ENCODE measurements at regions not wholly inside any gene's neighbourhood (a gene's known extent, or its start where the extent isn't known, plus 50 kb on each side); places are given as distances from the start of the nearest gene placed in this dataset.

DNA sequence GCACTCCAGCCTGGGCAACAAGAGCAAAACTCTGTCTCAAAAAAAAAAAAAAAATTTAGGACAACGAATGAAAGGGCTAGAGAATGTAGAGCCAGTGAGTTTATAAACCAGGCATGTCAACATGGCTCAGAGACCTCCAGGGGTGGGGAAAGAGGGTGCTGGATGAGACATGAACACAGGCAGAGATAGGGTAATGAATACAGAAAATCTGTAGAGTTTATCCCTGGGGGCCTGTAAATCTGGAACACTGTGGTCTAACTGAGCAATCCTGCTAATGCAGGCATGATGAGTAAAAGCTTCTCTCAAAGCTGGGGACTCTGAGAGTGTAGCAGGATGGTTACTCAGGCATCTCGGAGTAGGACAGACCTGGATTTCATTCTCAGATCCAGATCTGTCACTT is 59.2 kb upstream of the IGFBP2 start:
- no peak overlapping the region for H4K8ac ChIP-seq (ENCODE audit: low read depth in 2 of 2, low read length in 2 of 2)
- H3K79me1 ChIP-seq (ENCODE audit: low read depth in 1 of 2, low read length in 2 of 2) = no peaks in the 10 kb centered on the region
- ChIA-PET POLR2A (ENCODE audit: unreplicated experiment) (no interaction called here), CTCF (no interaction called here)
- H3K56ac ChIP-seq (ENCODE audit: extremely low read depth, insufficient read depth, low read length) = no peak overlapping the region
- H2BK15ac ChIP-seq (ENCODE audit: low read depth, low read length) = no peak overlapping the region
- H3K23ac ChIP-seq (ENCODE audit: low read depth, low read length) = no peak overlapping the region
- WGBS, 2 experiments (ENCODE audit: extremely low coverage in 2 of 2, insufficient read length in 1 of 2) = 67% methylated on average over 1 of the region's 2 CpGs; no CpG with 5 or more reads in 1 of the 2 experiments
- in situ Hi-C loops (cut with MboI; ENCODE audit: low sequenced_read_pairs) = no loop called here
- no peaks in the 10 kb centered on the region for H3K36me3 ChIP-seq (ENCODE audit: control insufficient read depth, insufficient read depth, low read length)
- no TSS peak for BruUV-seq (replicated peaks)
- peaks cover 6% of the 10 kb centered on the region for H3K27me3 ChIP-seq (ENCODE audit: control insufficient read depth, insufficient read depth, low read length)
- H2BK20ac ChIP-seq (ENCODE audit: low read depth, low read length) = no peak overlapping the region
- TF ChIP-seq BHLHE40 (IDR thresholded peaks at IDR 0.05; ENCODE audit: low read depth, low read length) (no peak), USF2 (IDR thresholded peaks at IDR 0.05; ENCODE audit: low read depth, low read length) (no peak), RAD21 (IDR thresholded peaks at IDR 0.05; ENCODE audit: low read length) (no peak), POLR2A (IDR thresholded peaks at IDR 0.05; ENCODE audit: low read depth, low read length) (no peak), MXI1 (IDR thresholded peaks at IDR 0.05; ENCODE audit: borderline replicate concordance, low read depth, low read length) (no peak)
- TF ChIP-seq, protein P1, sequence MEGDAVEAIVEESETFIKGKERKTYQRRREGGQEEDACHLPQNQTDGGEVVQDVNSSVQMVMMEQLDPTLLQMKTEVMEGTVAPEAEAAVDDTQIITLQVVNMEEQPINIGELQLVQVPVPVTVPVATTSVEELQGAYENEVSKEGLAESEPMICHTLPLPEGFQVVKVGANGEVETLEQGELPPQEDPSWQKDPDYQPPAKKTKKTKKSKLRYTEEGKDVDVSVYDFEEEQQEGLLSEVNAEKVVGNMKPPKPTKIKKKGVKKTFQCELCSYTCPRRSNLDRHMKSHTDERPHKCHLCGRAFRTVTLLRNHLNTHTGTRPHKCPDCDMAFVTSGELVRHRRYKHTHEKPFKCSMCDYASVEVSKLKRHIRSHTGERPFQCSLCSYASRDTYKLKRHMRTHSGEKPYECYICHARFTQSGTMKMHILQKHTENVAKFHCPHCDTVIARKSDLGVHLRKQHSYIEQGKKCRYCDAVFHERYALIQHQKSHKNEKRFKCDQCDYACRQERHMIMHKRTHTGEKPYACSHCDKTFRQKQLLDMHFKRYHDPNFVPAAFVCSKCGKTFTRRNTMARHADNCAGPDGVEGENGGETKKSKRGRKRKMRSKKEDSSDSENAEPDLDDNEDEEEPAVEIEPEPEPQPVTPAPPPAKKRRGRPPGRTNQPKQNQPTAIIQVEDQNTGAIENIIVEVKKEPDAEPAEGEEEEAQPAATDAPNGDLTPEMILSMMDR (conservative IDR thresholded peaks at IDR 0.05; ENCODE audit: low read depth, low read length) = no peak
- dilution Hi-C loops (cut with HindIII; ENCODE audit: low sequenced_read_pairs, unreplicated experiment) = no loop called here
- H4K5ac ChIP-seq (ENCODE audit: low read depth, low read length) = no peak overlapping the region
- H4K20me1 ChIP-seq (ENCODE audit: insufficient read depth, low read length) = no peaks in the 10 kb centered on the region
- no peak for ATAC-seq (ENCODE audit: low read depth)
- no peak overlapping the region for H3K4ac ChIP-seq (ENCODE audit: low read depth, low read length)
- intact Hi-C loops (cut with micrococcal nuclease) = no loop called here
- no peak overlapping the region; the same call in 1 of the 2 replicates for H3K18ac ChIP-seq (ENCODE audit: low read depth, low read length)
- H4K91ac ChIP-seq (ENCODE audit: insufficient read depth, low read depth, low read length) = no peak overlapping the region
- H2BK120ac ChIP-seq (ENCODE audit: low read depth, low read length) = no peak overlapping the region
- no peak overlapping the region for H3K14ac ChIP-seq (replicated peaks; ENCODE audit: low read depth, low read length)
- H2AFZ ChIP-seq (replicated peaks; ENCODE audit: low read length, poor library complexity) = no peak overlapping the region
- H3K4me1 ChIP-seq (ENCODE audit: control insufficient read depth, insufficient read depth, low read length) = peaks cover 7% of the 10 kb centered on the region; the same call in 1 of the 2 replicates
- H3K9me3 ChIP-seq (ENCODE audit: control insufficient read depth, insufficient read depth, low read length) = no peaks in the 10 kb centered on the region
- H2BK5ac ChIP-seq (ENCODE audit: low read depth, low read length, poor library complexity, severe bottlenecking) = no peak overlapping the region
- peaks cover 7% of the 10 kb centered on the region; the same call in 1 of the 2 replicates for H3K9me1 ChIP-seq (ENCODE audit: insufficient read depth, low read length)
- DNase-seq = peak; percentile 31
- no peak overlapping the region for H2AK9ac ChIP-seq (replicated peaks; ENCODE audit: low read depth, low read length, poor library complexity)
- H3K9ac ChIP-seq (ENCODE audit: low read depth, low read length) = no peak overlapping the region
- no peak overlapping the region for H3K4me2 ChIP-seq (ENCODE audit: low read depth, low read length)
- H3K4me3 ChIP-seq (ENCODE audit: insufficient read depth, low read depth, low read length) = no peak overlapping the region
- no peak overlapping the region for H2AK5ac ChIP-seq (ENCODE audit: low read depth, low read length)
- no peak overlapping the region for H3K27ac ChIP-seq (ENCODE audit: insufficient read depth, low read length)
